AG10803 (cell line): ENCODE measurements at regions not wholly inside any gene's neighbourhood (a gene's known extent, or its start where the extent isn't known, plus 50 kb on each side); places are given as distances from the start of the nearest gene placed in this dataset.

ENCODE experiments used
- DNase-seq: peaks from one replicate; pipeline ENCODE4 v3.0.0; 2010; ENCODE audit warnings: low read depth
- H3K4me3 ChIP-seq: 2 replicates; pipeline ENCODE4 v1.5.1; 2011; ENCODE audit warnings: mild to moderate bottlenecking, low read length, control low read depth
- TF ChIP-seq, protein P1 (sequence below): conservative IDR thresholded peaks from 2 replicates; pipeline ENCODE4 v1.5.1; 2011; ENCODE audit warnings: mild to moderate bottlenecking, low read length, control low read depth, inconsistent platforms

DNA sequence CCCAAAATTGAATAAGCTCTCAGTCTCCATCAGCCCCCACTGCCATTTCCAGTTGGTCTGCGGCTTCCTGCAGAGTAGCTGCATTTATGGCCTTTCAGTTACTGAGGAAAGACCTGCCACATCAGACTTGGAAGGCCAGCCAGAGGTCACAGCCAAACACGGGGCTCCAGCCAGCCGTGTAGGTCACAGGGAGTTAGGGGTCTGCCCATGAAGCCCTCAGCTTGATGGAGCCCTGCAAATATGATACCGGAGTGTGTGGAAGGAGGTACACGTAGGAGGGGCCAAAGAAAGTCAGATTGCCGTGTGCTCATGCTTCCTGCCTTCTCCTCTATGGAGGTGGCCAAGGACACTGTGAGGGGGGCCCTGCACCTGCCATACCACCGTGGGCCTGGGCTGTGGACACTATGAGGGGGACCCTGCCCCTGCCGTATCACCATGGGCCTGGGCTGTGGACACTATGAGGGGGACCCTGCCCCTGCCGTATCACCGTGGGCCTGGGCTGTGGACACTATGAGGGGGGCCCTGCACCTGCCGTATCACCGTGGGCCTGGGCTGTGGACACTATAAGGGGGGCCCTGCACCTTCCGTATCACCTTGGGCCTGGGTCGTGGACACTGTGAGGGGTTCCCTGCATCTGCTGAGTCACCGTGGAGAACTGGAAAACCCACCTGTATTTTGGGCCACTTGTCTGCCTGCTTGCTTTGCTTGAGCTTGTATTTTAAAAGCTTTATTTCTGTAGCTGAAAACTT is 335.7 kb upstream of the SHH start:
- TF ChIP-seq, protein P1, sequence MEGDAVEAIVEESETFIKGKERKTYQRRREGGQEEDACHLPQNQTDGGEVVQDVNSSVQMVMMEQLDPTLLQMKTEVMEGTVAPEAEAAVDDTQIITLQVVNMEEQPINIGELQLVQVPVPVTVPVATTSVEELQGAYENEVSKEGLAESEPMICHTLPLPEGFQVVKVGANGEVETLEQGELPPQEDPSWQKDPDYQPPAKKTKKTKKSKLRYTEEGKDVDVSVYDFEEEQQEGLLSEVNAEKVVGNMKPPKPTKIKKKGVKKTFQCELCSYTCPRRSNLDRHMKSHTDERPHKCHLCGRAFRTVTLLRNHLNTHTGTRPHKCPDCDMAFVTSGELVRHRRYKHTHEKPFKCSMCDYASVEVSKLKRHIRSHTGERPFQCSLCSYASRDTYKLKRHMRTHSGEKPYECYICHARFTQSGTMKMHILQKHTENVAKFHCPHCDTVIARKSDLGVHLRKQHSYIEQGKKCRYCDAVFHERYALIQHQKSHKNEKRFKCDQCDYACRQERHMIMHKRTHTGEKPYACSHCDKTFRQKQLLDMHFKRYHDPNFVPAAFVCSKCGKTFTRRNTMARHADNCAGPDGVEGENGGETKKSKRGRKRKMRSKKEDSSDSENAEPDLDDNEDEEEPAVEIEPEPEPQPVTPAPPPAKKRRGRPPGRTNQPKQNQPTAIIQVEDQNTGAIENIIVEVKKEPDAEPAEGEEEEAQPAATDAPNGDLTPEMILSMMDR, result no peak
- no peak overlapping the region for H3K4me3 ChIP-seq
- no peak for DNase-seq

DNA sequence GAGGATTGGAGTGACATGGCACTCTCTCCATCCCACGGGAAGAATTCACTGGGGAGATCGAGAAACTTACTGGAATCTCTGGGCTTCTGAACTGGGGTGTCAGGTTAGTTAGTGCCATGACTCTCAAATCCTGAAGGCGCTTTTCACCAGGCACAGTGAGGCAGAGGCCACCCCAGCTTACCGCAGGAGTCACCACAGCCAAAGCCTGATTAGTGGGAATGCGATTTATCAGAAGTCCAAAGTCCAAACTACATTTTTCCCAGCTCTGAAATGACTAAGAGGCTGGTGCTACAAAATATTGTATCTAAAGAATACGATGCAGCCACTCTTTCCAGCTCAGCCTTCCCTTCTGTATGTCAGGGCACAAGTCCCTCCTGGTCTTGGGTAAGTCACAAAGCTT is 334.8 kb upstream of the SHH start:
- no peak overlapping the region for H3K4me3 ChIP-seq
- no peak for DNase-seq
- TF ChIP-seq, protein P1, result no peak

DNA sequence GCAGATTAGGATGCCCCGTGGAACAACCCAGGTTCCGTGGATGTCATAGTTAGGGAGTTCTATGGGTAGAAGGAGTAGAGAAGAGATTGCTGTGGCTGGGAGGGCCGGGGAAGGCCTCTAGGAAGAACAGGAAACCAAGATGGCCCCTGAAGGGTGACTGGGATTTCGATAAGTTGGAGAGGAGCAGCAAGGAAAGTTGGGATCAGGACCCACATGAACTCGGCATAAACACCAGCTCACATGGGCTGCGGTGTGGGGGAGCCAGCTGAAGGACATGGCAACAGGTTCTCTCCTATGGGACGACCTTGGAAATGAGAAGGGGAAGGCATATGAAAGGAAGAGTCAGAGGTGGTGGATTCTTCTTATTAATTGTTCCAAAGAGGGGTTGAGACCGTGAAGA is 333.7 kb upstream of the SHH start:
- TF ChIP-seq, protein P1, result no peak

DNA sequence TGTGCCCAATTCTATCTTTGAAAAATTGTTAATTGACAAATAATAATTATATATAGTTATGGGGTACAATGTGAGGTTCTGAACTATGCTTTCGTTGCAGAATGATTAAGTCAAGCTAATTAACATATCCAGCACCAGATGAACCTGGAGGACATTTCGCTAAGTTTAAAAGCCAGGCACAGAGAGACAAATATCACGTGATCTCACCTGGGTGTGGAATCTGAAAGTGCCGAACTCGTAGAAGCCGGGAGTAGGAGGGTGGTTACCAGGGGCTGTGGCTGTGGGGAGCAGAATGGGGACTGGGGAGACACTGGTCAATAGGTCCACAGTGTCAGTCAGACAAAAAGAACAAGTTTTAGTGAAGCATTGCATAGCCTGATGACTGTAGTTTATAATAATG is 332.9 kb upstream of the SHH start:
- no peak overlapping the region for H3K4me3 ChIP-seq
- DNase-seq, result no peak
- TF ChIP-seq, protein P1, result no peak

More for the DNA sequence above, 333.7 kb upstream of the SHH start:
- no peak overlapping the region for H3K4me3 ChIP-seq
- no peak for DNase-seq

DNA sequence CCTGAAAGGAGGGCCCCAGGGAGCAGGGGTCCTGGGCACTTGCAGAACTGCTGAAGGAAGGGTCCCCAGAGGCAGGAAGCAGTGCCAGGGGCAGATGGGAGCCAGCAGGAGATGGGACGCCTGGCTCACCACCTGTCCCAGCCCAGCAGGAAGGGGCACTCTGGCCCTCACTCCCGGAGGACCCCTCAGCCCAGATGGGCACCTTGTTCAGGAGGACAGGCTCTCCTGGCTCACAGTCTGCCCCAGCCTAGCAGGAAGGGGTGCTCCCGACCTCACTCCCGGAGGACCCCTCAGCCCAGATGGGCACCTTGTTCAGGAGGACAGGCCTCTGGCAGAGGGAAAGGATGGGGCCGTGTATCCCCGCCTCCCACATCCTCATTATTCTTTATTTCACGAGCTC is 331.4 kb upstream of the SHH start:
- TF ChIP-seq, protein P1, result no peak
- DNase-seq, result no peak
- H3K4me3 ChIP-seq, result no peak overlapping the region

DNA sequence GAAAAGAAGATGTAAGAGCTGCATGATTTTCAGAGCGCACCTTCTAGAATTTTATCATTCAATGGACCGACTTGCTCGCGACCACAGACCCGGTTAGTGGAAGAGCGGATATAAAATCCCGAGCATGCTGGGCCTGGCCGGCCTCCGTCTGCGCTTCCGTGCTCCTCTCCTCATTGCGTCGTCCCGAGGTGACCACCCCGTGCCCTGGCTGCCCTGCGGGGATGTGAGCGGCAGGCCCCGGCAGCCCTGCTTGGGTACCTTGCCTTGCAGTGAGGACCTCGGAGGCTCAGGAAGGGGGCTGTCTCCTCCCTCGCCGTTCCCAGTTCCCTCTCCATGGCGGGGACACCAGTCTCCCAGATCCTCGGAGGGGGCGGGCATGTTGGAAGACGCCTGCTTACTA is 330.9 kb upstream of the SHH start:
- no peak for DNase-seq
- no peak overlapping the region for H3K4me3 ChIP-seq
- TF ChIP-seq, protein P1, result no peak

DNA sequence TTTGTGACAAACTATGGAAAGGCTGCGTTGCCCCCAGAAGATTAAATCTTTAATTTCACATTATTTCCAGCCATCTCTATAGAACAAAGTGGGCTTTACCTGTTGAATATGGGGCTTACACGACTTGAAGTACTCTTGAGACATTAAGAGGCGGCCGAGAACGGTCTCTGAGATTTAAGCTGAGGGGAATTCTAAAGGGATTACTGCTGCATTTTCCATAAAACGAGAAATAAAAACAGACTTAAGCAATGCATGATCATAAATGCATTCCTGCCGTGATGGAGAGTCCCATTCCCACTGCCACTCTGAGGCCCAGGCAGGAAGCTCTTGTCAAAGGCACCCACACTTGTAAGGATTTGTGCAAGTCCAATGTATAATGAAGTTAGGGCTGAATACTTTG is 329.7 kb upstream of the SHH start:
- DNase-seq, result no peak
- TF ChIP-seq, protein P1, result no peak
- H3K4me3 ChIP-seq, result no peak overlapping the region
